Sigmoid colon (tissue), 4 donors: ENCODE measurements at regions not wholly inside any gene's neighbourhood (a gene's known extent, or its start where the extent isn't known, plus 50 kb on each side); places are given as distances from the start of the nearest gene placed in this dataset.

Source experiments
- EP300 ChIP-seq, 4 donors: sonication (generic); formaldehyde crosslinking; IDR thresholded peaks; one replicate each; pipeline ENCODE4 v1.6.1; 2017; ENCODE audit warnings: antibody characterized with exemption in 4 of 4
- POLR2A ChIP-seq, 2 donors: fragments of 450-650 bp; IDR thresholded peaks; one replicate each; pipeline ENCODE4 v1.6.1; 2016; ENCODE audit warnings: antibody characterized with exemption in 2 of 2, mild to moderate bottlenecking in 2 of 2, moderate library complexity in 2 of 2
- POLR2AphosphoS5 ChIP-seq, 4 donors: sonication (generic); formaldehyde crosslinking; IDR thresholded peaks; one replicate each; pipeline ENCODE4 v1.6.1; 2017; ENCODE audit warnings: antibody characterized with exemption in 4 of 4
- TF ChIP-seq, protein P1 (sequence below), 4 experiments: fragments of 450-650 bp in 3 of 4; fragments of 200-600 bp in 1 of 4; IDR thresholded peaks; one replicate each; pipeline ENCODE4 v1.5.1; 2016 to 2019; ENCODE audit warnings: antibody characterized with exemption in 4 of 4, mild to moderate bottlenecking in 3 of 4, moderate library complexity in 2 of 4

DNA sequence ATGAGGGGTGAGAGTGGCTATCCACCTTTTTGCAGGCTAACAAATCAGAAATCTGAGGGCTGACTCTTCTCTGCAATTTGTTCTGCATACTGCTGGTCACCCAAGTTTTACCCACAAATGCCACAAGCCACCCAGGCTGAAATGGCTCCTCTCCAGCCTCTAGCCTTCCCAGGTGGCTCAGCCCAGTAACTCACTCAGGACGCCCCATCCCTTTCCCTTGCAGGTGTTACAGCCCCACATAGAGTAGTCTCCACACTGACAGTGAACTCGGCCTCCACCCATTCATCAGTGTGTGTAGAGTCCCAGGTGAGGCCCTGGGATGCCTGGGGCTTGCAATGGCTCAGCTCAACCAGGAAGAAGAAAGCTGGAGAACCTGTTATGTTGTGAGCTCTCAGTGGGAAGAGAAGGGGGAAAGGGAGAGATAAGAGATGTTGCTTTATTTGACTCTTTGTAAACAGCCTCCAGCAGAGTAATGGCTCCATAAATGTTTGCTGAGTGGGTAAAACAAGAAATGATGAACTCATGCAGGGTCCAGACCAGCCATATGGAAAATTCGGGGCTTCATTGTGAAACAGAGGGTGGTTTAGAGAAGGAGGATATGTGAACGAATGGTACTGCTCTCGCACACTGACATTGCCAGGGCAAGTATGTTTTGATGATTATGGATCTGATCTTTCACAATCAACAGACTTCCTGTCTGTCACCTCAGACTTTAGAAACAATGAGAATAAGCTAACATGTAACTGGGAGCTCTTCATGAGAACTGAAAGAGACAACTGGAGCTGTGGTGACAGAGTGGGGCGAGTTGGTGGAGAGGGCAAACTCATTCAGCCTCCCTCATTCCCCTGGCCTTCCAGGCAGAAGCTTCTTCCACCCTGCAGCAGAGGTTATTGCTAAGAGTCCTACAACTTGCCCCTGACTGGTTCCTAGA lies 74.2 kb upstream of the RFC3 start:
- TF ChIP-seq, protein P1, sequence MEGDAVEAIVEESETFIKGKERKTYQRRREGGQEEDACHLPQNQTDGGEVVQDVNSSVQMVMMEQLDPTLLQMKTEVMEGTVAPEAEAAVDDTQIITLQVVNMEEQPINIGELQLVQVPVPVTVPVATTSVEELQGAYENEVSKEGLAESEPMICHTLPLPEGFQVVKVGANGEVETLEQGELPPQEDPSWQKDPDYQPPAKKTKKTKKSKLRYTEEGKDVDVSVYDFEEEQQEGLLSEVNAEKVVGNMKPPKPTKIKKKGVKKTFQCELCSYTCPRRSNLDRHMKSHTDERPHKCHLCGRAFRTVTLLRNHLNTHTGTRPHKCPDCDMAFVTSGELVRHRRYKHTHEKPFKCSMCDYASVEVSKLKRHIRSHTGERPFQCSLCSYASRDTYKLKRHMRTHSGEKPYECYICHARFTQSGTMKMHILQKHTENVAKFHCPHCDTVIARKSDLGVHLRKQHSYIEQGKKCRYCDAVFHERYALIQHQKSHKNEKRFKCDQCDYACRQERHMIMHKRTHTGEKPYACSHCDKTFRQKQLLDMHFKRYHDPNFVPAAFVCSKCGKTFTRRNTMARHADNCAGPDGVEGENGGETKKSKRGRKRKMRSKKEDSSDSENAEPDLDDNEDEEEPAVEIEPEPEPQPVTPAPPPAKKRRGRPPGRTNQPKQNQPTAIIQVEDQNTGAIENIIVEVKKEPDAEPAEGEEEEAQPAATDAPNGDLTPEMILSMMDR (IDR thresholded peaks at IDR 0.05): no peak
- no peak for TF ChIP-seq EP300 (IDR thresholded peaks at IDR 0.05)
- TF ChIP-seq POLR2AphosphoS5 (IDR thresholded peaks at IDR 0.05): no peak
- no peak for TF ChIP-seq POLR2A (IDR thresholded peaks at IDR 0.05)
